ENCODE measurements at regions not wholly inside any gene's neighbourhood (a gene's known extent, or its start where the extent isn't known, plus 50 kb on each side); places are given as distances from the start of the nearest gene placed in this dataset.

GRCh38 chr4:20629186-20630106 lies 70.8 kb upstream of the PACRGL start:
- Histone ChIP-seq H3K27ac (ENCODE audit: low read depth in 1 of 2, low read length in 2 of 2) (no peak overlapping the region), H3K9me3 (ENCODE audit: control insufficient read depth in 1 of 2, insufficient read depth in 1 of 2, low read length in 2 of 2) (no peaks in the 10 kb centered on the region), H3K4me3 (ENCODE audit: low read length) (no peak overlapping the region), H3K27me3 (ENCODE audit: control insufficient read depth in 1 of 2, insufficient read depth in 2 of 2, low read length in 2 of 2) (no peaks in the 10 kb centered on the region), H3K4me1 (ENCODE audit: insufficient read depth, low read length) (no peaks in the 10 kb centered on the region), H3K36me3 (ENCODE audit: insufficient read depth, low read length) (no peaks in the 10 kb centered on the region)
- Mint-ChIP-seq H3K36me3 (ENCODE audit: low read depth) (no peaks in the 10 kb centered on the region), H3K4me3 (no peak overlapping the region), H3K4me1 (ENCODE audit: low read depth) (no peaks in the 10 kb centered on the region), H3K27me3 (peaks cover 13% of the 10 kb centered on the region), H3K9me3 (peaks cover under 1% of the 10 kb centered on the region), H3K27ac (no peak overlapping the region)
- POLR2A ChIA-PET, result no interaction called here
- TF ChIP-seq CTCF (IDR thresholded peaks at IDR 0.05), result no peak
- intact Hi-C loops (cut with DNase I, micrococcal nuclease), result no loop called here
- CTCF ChIA-PET, result interaction anchor here (0.7 kb wide), 2 partner anchors 172 to 889 kb away, joined by 3 to 4 read pairs; no protein-coding TSS in a partner anchor
- ATAC-seq (ENCODE audit: poor library complexity), result no peak
- no peak for DNase-seq

GRCh38 chr4:20638825-20639224 lies 61.4 kb upstream of the PACRGL start:
- Histone ChIP-seq H3K9me3 (ENCODE audit: control insufficient read depth in 1 of 2, insufficient read depth in 1 of 2, low read length in 2 of 2) (no peaks in the 10 kb centered on the region), H3K4me3 (ENCODE audit: low read length) (no peak overlapping the region), H3K27ac (ENCODE audit: low read depth in 1 of 2, low read length in 2 of 2) (no peak overlapping the region), H3K4me1 (ENCODE audit: insufficient read depth, low read length) (no peaks in the 10 kb centered on the region), H3K36me3 (ENCODE audit: insufficient read depth, low read length) (no peaks in the 10 kb centered on the region), H3K27me3 (ENCODE audit: control insufficient read depth in 1 of 2, insufficient read depth in 2 of 2, low read length in 2 of 2) (no peaks in the 10 kb centered on the region)
- no peak for TF ChIP-seq CTCF (IDR thresholded peaks at IDR 0.05)
- Mint-ChIP-seq H3K27me3 (peaks cover 9% of the 10 kb centered on the region), H3K4me1 (ENCODE audit: low read depth) (no peaks in the 10 kb centered on the region), H3K4me3 (no peak overlapping the region), H3K36me3 (ENCODE audit: low read depth) (no peaks in the 10 kb centered on the region), H3K27ac (no peak overlapping the region), H3K9me3 (peaks cover 2% of the 10 kb centered on the region)
- DNase-seq (no peak), ATAC-seq (ENCODE audit: poor library complexity) (no peak)
- ChIA-PET CTCF (no interaction called here), POLR2A (interaction anchor here (0.6 kb wide), 1 partner anchor 39 kb away, joined by 3 read pairs; no protein-coding TSS in a partner anchor)
- intact Hi-C loops (cut with DNase I, micrococcal nuclease), result no loop called here

- DNase-seq (no peak), ATAC-seq (ENCODE audit: poor library complexity) (no peak)
- no peak overlapping the region for H3K4me3 Mint-ChIP-seq
- peaks cover 4% of the 10 kb centered on the region for H3K27me3 Mint-ChIP-seq
- no peak for TF ChIP-seq CTCF (IDR thresholded peaks at IDR 0.05)
- no peaks in the 10 kb centered on the region for H3K4me1 ChIP-seq (ENCODE audit: insufficient read depth, low read length)
- H3K36me3 ChIP-seq (ENCODE audit: insufficient read depth, low read length), result no peaks in the 10 kb centered on the region
- no peak overlapping the region for H3K27ac ChIP-seq (ENCODE audit: low read depth in 1 of 2, low read length in 2 of 2)
- H3K4me1 Mint-ChIP-seq (ENCODE audit: low read depth), result no peaks in the 10 kb centered on the region
- no peaks in the 10 kb centered on the region for H3K27me3 ChIP-seq (ENCODE audit: control insufficient read depth in 1 of 2, insufficient read depth in 2 of 2, low read length in 2 of 2)
- intact Hi-C loops (cut with DNase I, micrococcal nuclease), result no loop called here
- no peak overlapping the region for H3K27ac Mint-ChIP-seq
- no peaks in the 10 kb centered on the region for H3K36me3 Mint-ChIP-seq (ENCODE audit: low read depth)
- POLR2A ChIA-PET, result interaction anchor here (0.6 kb wide), 1 partner anchor 39 kb away, joined by 3 read pairs; no protein-coding TSS in a partner anchor
- H3K9me3 Mint-ChIP-seq, result peaks cover 2% of the 10 kb centered on the region
- no peaks in the 10 kb centered on the region for H3K9me3 ChIP-seq (ENCODE audit: control insufficient read depth in 1 of 2, insufficient read depth in 1 of 2, low read length in 2 of 2)
- H3K4me3 ChIP-seq (ENCODE audit: low read length), result no peak overlapping the region
- CTCF ChIA-PET, result no interaction called here
Measured at GRCh38 chr4:20639346-20639745, 60.9 kb upstream of the PACRGL start.
